Spleen (tissue), 11 donors: ENCODE measurements at regions not wholly inside any gene's neighbourhood (a gene's known extent, or its start where the extent isn't known, plus 50 kb on each side); places are given as distances from the start of the nearest gene placed in this dataset.

ENCODE experiments used
- DNase-seq: peaks from one replicate; pipeline ENCODE4 v3.0.0-alpha.2; 2020
- H3K27ac ChIP-seq, 8 donors: fragments of 200-600 bp; sonication (generic) in 7 of 8; 1 replicate in 4 of 8; 2 replicates in 4 of 8; pipeline versions ENCODE4 v1.5.0 to v1.8.0; 2016 to 2021; ENCODE audit warnings: inconsistent platforms in 4 of 8, mild to moderate bottlenecking in 4 of 8, moderate library complexity in 1 of 8
- H3K27me3 ChIP-seq, 7 donors: fragments of 200-600 bp; sonication (generic) in 6 of 7; replicated peaks in 1 of 7; 1 replicate in 4 of 7; 2 replicates in 3 of 7; pipeline versions ENCODE4 v1.5.0 to v1.8.0; 2016 to 2021; ENCODE audit warnings: inconsistent platforms in 3 of 7, mild to moderate bottlenecking in 1 of 7
- H3K36me3 ChIP-seq, 6 donors: fragments of 200-600 bp; sonication (generic) in 5 of 6; 1 replicate in 4 of 6; 2 replicates in 2 of 6; pipeline versions ENCODE4 v1.5.0 to v1.8.0; 2016 to 2021; ENCODE audit warnings: inconsistent platforms in 2 of 6
- H3K4me1 ChIP-seq, 6 donors: fragments of 200-600 bp; sonication (generic) in 5 of 6; 1 replicate in 3 of 6; 2 replicates in 3 of 6; pipeline versions ENCODE4 v1.5.0 to v1.8.0; 2016 to 2021; ENCODE audit warnings: inconsistent platforms in 3 of 6
- H3K4me3 ChIP-seq, 8 donors: fragments of 200-600 bp; sonication (generic) in 7 of 8; 1 replicate in 4 of 8; 2 replicates in 4 of 8; pipeline versions ENCODE4 v1.5.0 to v1.8.0; 2016 to 2021; ENCODE audit warnings: inconsistent platforms in 4 of 8, mild to moderate bottlenecking in 4 of 8, moderate library complexity in 2 of 8
- H3K9me3 ChIP-seq, 8 donors: fragments of 200-600 bp; sonication (generic) in 7 of 8; 1 replicate in 4 of 8; 2 replicates in 4 of 8; pipeline versions ENCODE4 v1.5.0 to v1.8.0; 2016 to 2021; ENCODE audit warnings: inconsistent platforms in 4 of 8
- CTCF ChIP-seq, 11 experiments: fragments of 200-600 bp in 7 of 11; fragments of 450-650 bp in 4 of 11; sonication (generic) in 4 of 11; IDR thresholded peaks in 8 of 11; conservative IDR thresholded peaks in 3 of 11; 1 replicate in 7 of 11; 2 replicates in 4 of 11; pipeline versions ENCODE4 v1.4.0 to v1.8.0; 2016 to 2021; ENCODE audit warnings: antibody characterized with exemption in 11 of 11, inconsistent platforms in 4 of 11, mild to moderate bottlenecking in 1 of 11
- POLR2A ChIP-seq, 3 donors: fragments of 450-650 bp; IDR thresholded peaks; one replicate each; pipeline ENCODE4 v1.5.1; 2017; ENCODE audit warnings: antibody characterized with exemption in 3 of 3, mild to moderate bottlenecking in 1 of 3
- POLR2AphosphoS5 ChIP-seq, 3 donors: sonication (generic); formaldehyde crosslinking; IDR thresholded peaks; one replicate each; pipeline ENCODE4 v1.5.1; 2017; ENCODE audit warnings: antibody characterized with exemption in 3 of 3
- WGBS, 5 donors: extraction: QIAGEN DNeasy Blood & Tissue Kit in 3 of 5; methylation state at CpG; one replicate each; pipeline versions ENCODE4 v1.1.5 to v1.1.7; 2013 to 2018; 5-methylcytosine and 5-hydroxymethylcytosine counted together
- intact Hi-C: fragments of 100-400 bp; cut with DNase I; formaldehyde crosslinking; loops from one replicate; pipeline ENCODE4 v1.15.0; 2023; ENCODE audit warnings: low total_unique reads
- donor health status: healthy with polysubstance abuse.
- donor health status: DM: no; HTN: no; CAD: no; lungs with moderate emphysema.
- donor health status: DM: no; HTN: no; CAD: no.
- donor health status: Bipolar disorder and iron deficiency.
- donor health status: healthy.
- donor health status: DM: no; HTN: no; CAD: no.
- donor health status: DM: yes; HTN: yes; CAD: no.

- 60 to 77% (median 73%) methylated on average over 3 of the region's 3 CpGs for WGBS, 5 donors
- intact Hi-C loops: no loop called here
- Histone ChIP-seq H3K36me3 (no peaks in the 10 kb centered on the region), H3K4me3 (no peak overlapping the region), H3K27me3 (no peaks in the 10 kb centered on the region), H3K4me1 (no peaks in the 10 kb centered on the region), H3K27ac (no peak overlapping the region), H3K9me3 (peaks cover 0 to 6% (median 0%) of the 10 kb centered on the region in 8 donors)
- DNase-seq: no peak
- TF ChIP-seq POLR2A (IDR thresholded peaks at IDR 0.05) (no peak), CTCF (IDR thresholded peaks at IDR 0.05 in 8 of 11, conservative IDR thresholded peaks at IDR 0.05 in 3 of 11) (no peak), POLR2AphosphoS5 (IDR thresholded peaks at IDR 0.05) (no peak)
Measured at GRCh38 chr6:48754641-48755040, 643.6 kb upstream of the PTCHD4 start.

GRCh38 chr6:48750861-48751260 is 639.9 kb upstream of the PTCHD4 start:
- intact Hi-C loops: no loop called here
- TF ChIP-seq POLR2A (IDR thresholded peaks at IDR 0.05) (no peak), CTCF (IDR thresholded peaks at IDR 0.05 in 8 of 11, conservative IDR thresholded peaks at IDR 0.05 in 3 of 11) (no peak), POLR2AphosphoS5 (IDR thresholded peaks at IDR 0.05) (no peak)
- WGBS, 5 donors: 60 to 80% (median 65%) methylated on average over 2 of the region's 2 CpGs

GRCh38 chr6:48747471-48747870 is 636.5 kb upstream of the PTCHD4 start:
- intact Hi-C loops: no loop called here
- Histone ChIP-seq H3K36me3 (no peaks in the 10 kb centered on the region), H3K9me3 (peaks cover 0 to 11% (median 9%) of the 10 kb centered on the region in 8 donors), H3K27me3 (no peaks in the 10 kb centered on the region), H3K27ac (no peak overlapping the region), H3K4me1 (no peaks in the 10 kb centered on the region), H3K4me3 (no peak overlapping the region)
- TF ChIP-seq CTCF (IDR thresholded peaks at IDR 0.05 in 8 of 11, conservative IDR thresholded peaks at IDR 0.05 in 3 of 11) (no peak), POLR2A (IDR thresholded peaks at IDR 0.05) (no peak), POLR2AphosphoS5 (IDR thresholded peaks at IDR 0.05) (no peak)
- no peak for DNase-seq

More at GRCh38 chr6:48750861-48751260, 639.9 kb upstream of the PTCHD4 start:
- Histone ChIP-seq H3K36me3 (no peaks in the 10 kb centered on the region), H3K27me3 (no peaks in the 10 kb centered on the region), H3K27ac (no peak overlapping the region), H3K9me3 (peaks cover 0 to 12% (median 4%) of the 10 kb centered on the region in 8 donors), H3K4me3 (no peak overlapping the region), H3K4me1 (no peaks in the 10 kb centered on the region)
- DNase-seq: no peak

GRCh38 chr6:48747040-48747439 is 636.0 kb upstream of the PTCHD4 start:
- H3K4me3 ChIP-seq: no peak overlapping the region
- no peaks in the 10 kb centered on the region for H3K27me3 ChIP-seq
- TF ChIP-seq CTCF (IDR thresholded peaks at IDR 0.05 in 8 of 11, conservative IDR thresholded peaks at IDR 0.05 in 3 of 11) (no peak), POLR2AphosphoS5 (IDR thresholded peaks at IDR 0.05) (no peak), POLR2A (IDR thresholded peaks at IDR 0.05) (no peak)
- DNase-seq: no peak
- H3K27ac ChIP-seq: no peak overlapping the region
- intact Hi-C loops: no loop called here
- no peaks in the 10 kb centered on the region for H3K4me1 ChIP-seq
- H3K9me3 ChIP-seq: peaks cover 0 to 11% (median 9%) of the 10 kb centered on the region in 8 donors
- 38 to 52% (median 49%) methylated on average over 2 of the region's 2 CpGs for WGBS, 5 donors
- H3K36me3 ChIP-seq: no peaks in the 10 kb centered on the region
